B cell (primary cell): ENCODE measurements at regions not wholly inside any gene's neighbourhood (a gene's known extent, or its start where the extent isn't known, plus 50 kb on each side); places are given as distances from the start of the nearest gene placed in this dataset.

Experiments used
- EZH2 ChIP-seq: IDR thresholded peaks from 2 replicates; pipeline ENCODE4 v1.6.1; 2012; ENCODE audit warnings: borderline replicate concordance, low read depth, mild to moderate bottlenecking, moderate library complexity, low read length; ENCODE audit not compliant: insufficient read depth, poor library complexity, severe bottlenecking
- TF ChIP-seq, protein P1 (sequence below): fragments of 200-600 bp; IDR thresholded peaks from one replicate; pipeline ENCODE4 v1.8.0; 2022; ENCODE audit warnings: antibody characterized with exemption, mild to moderate bottlenecking

DNA sequence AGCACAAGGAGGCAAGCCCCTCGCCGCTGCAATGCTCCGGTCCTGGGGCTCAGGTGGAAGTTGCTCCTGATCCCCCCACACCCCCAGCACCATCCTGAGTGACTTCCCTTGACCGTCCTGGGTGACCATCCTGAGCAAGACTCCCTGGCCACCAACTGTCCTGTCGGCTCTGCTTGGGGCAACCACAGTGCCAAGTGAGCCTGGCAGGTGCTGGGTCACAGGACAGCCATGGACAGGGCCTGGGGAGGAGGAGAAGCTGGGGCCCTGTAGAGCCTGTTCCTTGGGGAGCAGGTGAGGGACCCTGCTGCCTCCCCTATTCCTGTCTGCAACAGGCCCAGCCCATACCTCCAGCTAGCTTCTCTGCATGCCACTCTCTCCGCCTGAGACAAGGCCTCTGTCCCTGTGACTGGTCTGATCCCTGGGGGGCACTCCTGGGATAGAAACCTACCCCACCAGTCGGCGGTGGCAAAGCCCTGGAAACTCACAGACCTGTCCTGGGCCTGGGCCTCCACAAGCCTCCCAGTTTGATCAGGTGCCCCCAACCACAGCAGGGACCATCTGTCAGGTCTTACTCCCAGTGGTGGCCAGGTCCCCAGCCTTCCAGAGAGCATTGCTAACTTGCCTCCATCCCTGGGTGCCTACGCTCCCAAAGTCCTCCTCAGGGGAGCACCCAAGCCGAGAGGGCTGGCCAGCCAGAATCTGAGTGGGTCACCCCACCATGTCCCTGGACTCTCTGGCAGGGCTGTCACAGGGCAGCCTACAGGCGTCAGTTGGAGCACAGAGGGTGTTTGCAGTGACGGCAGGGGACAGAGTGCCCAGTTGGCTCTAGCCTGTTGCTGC is 68.7 kb upstream of the WNT7B start:
- no peak for TF ChIP-seq EZH2
- TF ChIP-seq, protein P1, sequence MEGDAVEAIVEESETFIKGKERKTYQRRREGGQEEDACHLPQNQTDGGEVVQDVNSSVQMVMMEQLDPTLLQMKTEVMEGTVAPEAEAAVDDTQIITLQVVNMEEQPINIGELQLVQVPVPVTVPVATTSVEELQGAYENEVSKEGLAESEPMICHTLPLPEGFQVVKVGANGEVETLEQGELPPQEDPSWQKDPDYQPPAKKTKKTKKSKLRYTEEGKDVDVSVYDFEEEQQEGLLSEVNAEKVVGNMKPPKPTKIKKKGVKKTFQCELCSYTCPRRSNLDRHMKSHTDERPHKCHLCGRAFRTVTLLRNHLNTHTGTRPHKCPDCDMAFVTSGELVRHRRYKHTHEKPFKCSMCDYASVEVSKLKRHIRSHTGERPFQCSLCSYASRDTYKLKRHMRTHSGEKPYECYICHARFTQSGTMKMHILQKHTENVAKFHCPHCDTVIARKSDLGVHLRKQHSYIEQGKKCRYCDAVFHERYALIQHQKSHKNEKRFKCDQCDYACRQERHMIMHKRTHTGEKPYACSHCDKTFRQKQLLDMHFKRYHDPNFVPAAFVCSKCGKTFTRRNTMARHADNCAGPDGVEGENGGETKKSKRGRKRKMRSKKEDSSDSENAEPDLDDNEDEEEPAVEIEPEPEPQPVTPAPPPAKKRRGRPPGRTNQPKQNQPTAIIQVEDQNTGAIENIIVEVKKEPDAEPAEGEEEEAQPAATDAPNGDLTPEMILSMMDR = no peak
